Keratinocyte (primary cell): ENCODE measurements at regions not wholly inside any gene's neighbourhood (a gene's known extent, or its start where the extent isn't known, plus 50 kb on each side); places are given as distances from the start of the nearest gene placed in this dataset.

Experiments used
- DNase-seq: peaks from one replicate; pipeline ENCODE4 v3.0.0-alpha.2; 2011; ENCODE audit warnings: low read depth, missing footprints, low spot score
- FAIRE-seq: peaks from 2 replicates; lab custom pipeline; 2011; peaks lifted over from hg19 to GRCh38; lab: Jason Lieb, UNC
- H2AFZ ChIP-seq: 2 replicates; pipeline ENCODE4 v1.6.0; 2012; ENCODE audit warnings: low read length, control low read depth, inconsistent platforms; ENCODE audit not compliant: control insufficient read depth
- H3K27ac ChIP-seq: 2 replicates; pipeline ENCODE4 v1.5.1; 2011; ENCODE audit warnings: low read length; ENCODE audit not compliant: control insufficient read depth, insufficient read depth
- H3K27me3 ChIP-seq: 3 replicates; pipeline ENCODE4 v1.6.0; 2011; ENCODE audit warnings: low read length; ENCODE audit not compliant: control insufficient read depth, insufficient read depth; ENCODE audit errors: extremely low read depth
- H3K36me3 ChIP-seq, 2 experiments: 2 replicates in 1 of 2; 3 replicates in 1 of 2; pipeline ENCODE4 v1.5.1; 2011; ENCODE audit warnings: low read length in 2 of 2, mild to moderate bottlenecking in 1 of 2; ENCODE audit not compliant: control insufficient read depth in 2 of 2, insufficient read depth in 2 of 2; ENCODE audit errors: extremely low read depth in 1 of 2
- H3K4me1 ChIP-seq: 3 replicates; pipeline ENCODE4 v1.5.1; 2011; ENCODE audit warnings: low read length; ENCODE audit not compliant: control insufficient read depth, insufficient read depth; ENCODE audit errors: extremely low read depth
- H3K4me2 ChIP-seq: 3 replicates; pipeline ENCODE4 v1.6.0; 2011; ENCODE audit warnings: low read depth, low read length; ENCODE audit not compliant: control insufficient read depth, insufficient read depth; ENCODE audit errors: extremely low read depth
- H3K4me3 ChIP-seq, 3 experiments: fragments of 200-600 bp in 1 of 3; sonication (generic) in 1 of 3; 2 replicates in 2 of 3; 3 replicates in 1 of 3; pipeline ENCODE4 v1.5.1; 2011 to 2016; ENCODE audit warnings: low read length in 3 of 3, mild to moderate bottlenecking in 3 of 3, control low read depth in 2 of 3, inconsistent platforms in 1 of 3, low read depth in 1 of 3, mixed read lengths in 1 of 3, mixed run types in 1 of 3, moderate library complexity in 1 of 3; ENCODE audit not compliant: control insufficient read depth in 2 of 3, insufficient read depth in 2 of 3; ENCODE audit errors: extremely low read depth in 1 of 3
- H3K79me2 ChIP-seq: 2 replicates; pipeline ENCODE4 v1.6.0; 2012; ENCODE audit warnings: low read length; ENCODE audit not compliant: control insufficient read depth, insufficient read depth
- H3K9ac ChIP-seq: 3 replicates; pipeline ENCODE4 v1.6.0; 2011; ENCODE audit warnings: low read length; ENCODE audit not compliant: control insufficient read depth, insufficient read depth; ENCODE audit errors: extremely low read depth
- H3K9me1 ChIP-seq: 3 replicates; pipeline ENCODE4 v1.6.0; 2011; ENCODE audit warnings: low read length; ENCODE audit not compliant: control insufficient read depth, insufficient read depth; ENCODE audit errors: extremely low read depth
- H3K9me3 ChIP-seq: 2 replicates; pipeline ENCODE4 v1.5.1; 2012; ENCODE audit warnings: low read depth, low read length; ENCODE audit not compliant: control insufficient read depth
- H4K20me1 ChIP-seq: 3 replicates; pipeline ENCODE4 v1.6.0; 2011; ENCODE audit warnings: low read length; ENCODE audit not compliant: control insufficient read depth, insufficient read depth; ENCODE audit errors: extremely low read depth
- EZH2 ChIP-seq: IDR thresholded peaks from one replicate; pipeline ENCODE4 v1.6.1; 2012; ENCODE audit warnings: inconsistent platforms, mild to moderate bottlenecking, low read length, moderate library complexity
- dilution Hi-C: fragments of 300-500 bp; cut with MboI; formaldehyde crosslinking; loops from one replicate; pipeline ENCODE4 v1.7.0; 2020; ENCODE audit warnings: low sequenced_read_pairs; ENCODE audit not compliant: extremely low pct_ligation_motif_present
- TF ChIP-seq, protein P1 (sequence below), 3 experiments: IDR thresholded peaks in 1 of 3; conservative IDR thresholded peaks in 1 of 3; optimal IDR thresholded peaks in 1 of 3; 2 replicates in 2 of 3; 3 replicates in 1 of 3; pipeline versions ENCODE3 to v1.5.1; 2011; ENCODE audit warnings: low read length in 3 of 3, mild to moderate bottlenecking in 3 of 3, moderate library complexity in 2 of 3, control low read depth in 1 of 3, inconsistent platforms in 1 of 3; ENCODE audit not compliant: insufficient read depth in 2 of 3; ENCODE audit errors: extremely low read depth in 1 of 3

DNA sequence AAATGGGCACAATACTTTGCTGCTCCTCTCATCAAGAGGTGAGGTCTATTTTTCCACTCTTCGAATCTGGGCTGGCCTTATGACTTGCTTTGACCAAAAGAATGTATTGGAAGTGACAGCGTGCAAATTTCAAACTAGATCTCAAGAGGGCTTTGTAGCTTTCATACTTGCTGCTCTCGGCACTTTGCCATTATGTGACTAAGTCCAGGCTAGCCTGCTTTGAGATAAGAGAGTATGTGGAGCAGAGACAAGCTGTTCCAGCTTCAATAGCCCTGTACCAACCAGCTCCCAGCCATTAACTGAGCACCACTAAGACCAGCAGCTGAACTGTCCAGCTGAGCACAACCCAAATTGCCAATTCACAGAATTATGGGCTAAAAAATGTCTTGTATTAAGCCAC lies 124.6 kb downstream of the ACER2 start:
- Histone ChIP-seq H3K4me3 (no peak overlapping the region), H3K9me3 (no peaks in the 10 kb centered on the region), H2AFZ (no peak overlapping the region), H3K9ac (no peak overlapping the region), H3K4me1 (no peaks in the 10 kb centered on the region), H3K27me3 (no peaks in the 10 kb centered on the region), H3K27ac (no peak overlapping the region), H3K36me3 (no peaks in the 10 kb centered on the region), H3K79me2 (no peaks in the 10 kb centered on the region), H4K20me1 (no peaks in the 10 kb centered on the region), H3K4me2 (no peak overlapping the region), H3K9me1 (no peaks in the 10 kb centered on the region)
- FAIRE-seq (no peak), DNase-seq (no peak)
- TF ChIP-seq, protein P1, sequence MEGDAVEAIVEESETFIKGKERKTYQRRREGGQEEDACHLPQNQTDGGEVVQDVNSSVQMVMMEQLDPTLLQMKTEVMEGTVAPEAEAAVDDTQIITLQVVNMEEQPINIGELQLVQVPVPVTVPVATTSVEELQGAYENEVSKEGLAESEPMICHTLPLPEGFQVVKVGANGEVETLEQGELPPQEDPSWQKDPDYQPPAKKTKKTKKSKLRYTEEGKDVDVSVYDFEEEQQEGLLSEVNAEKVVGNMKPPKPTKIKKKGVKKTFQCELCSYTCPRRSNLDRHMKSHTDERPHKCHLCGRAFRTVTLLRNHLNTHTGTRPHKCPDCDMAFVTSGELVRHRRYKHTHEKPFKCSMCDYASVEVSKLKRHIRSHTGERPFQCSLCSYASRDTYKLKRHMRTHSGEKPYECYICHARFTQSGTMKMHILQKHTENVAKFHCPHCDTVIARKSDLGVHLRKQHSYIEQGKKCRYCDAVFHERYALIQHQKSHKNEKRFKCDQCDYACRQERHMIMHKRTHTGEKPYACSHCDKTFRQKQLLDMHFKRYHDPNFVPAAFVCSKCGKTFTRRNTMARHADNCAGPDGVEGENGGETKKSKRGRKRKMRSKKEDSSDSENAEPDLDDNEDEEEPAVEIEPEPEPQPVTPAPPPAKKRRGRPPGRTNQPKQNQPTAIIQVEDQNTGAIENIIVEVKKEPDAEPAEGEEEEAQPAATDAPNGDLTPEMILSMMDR (optimal IDR thresholded peaks at IDR 0.05 in 1 of 3, IDR thresholded peaks at IDR 0.05 in 1 of 3, conservative IDR thresholded peaks at IDR 0.05 in 1 of 3; ENCODE audit: extremely low read depth in 1 of 3, insufficient read depth in 2 of 3, low read length in 3 of 3): no peak
- TF ChIP-seq EZH2: no peak
- dilution Hi-C loops: no loop called here

DNA sequence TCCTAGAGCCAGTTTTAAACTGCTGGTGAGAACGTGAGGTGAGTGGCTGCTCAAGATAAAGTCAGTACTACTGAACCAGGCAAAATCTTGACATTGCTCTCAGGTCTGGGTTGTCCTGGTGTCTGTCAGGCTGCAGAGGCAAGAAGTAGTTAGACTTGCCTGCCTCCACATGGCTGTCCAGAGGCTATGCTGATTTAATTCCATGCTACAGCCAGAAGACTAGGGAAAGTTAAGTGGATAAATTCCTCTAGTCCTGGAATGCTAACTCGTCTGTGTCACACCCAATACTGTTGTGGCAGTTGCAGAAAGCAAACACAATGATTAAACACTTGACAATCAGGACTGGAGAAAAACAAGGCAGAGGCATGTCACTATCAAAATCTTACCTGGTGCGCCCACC lies 118.9 kb downstream of the ACER2 start:
- no peak overlapping the region for H3K27ac ChIP-seq
- no peaks in the 10 kb centered on the region for H3K36me3 ChIP-seq
- no peak overlapping the region for H3K4me2 ChIP-seq
- no peaks in the 10 kb centered on the region for H4K20me1 ChIP-seq
- H3K4me1 ChIP-seq: no peaks in the 10 kb centered on the region
- no peak overlapping the region for H2AFZ ChIP-seq
- FAIRE-seq: no peak
- H3K9me1 ChIP-seq: no peaks in the 10 kb centered on the region
- dilution Hi-C loops: no loop called here
- no peak for DNase-seq
- no peaks in the 10 kb centered on the region for H3K27me3 ChIP-seq
- no peaks in the 10 kb centered on the region for H3K9me3 ChIP-seq
- TF ChIP-seq, protein P1 (optimal IDR thresholded peaks at IDR 0.05 in 1 of 3, IDR thresholded peaks at IDR 0.05 in 1 of 3, conservative IDR thresholded peaks at IDR 0.05 in 1 of 3; ENCODE audit: extremely low read depth in 1 of 3, insufficient read depth in 2 of 3, low read length in 3 of 3): no peak
- no peak for TF ChIP-seq EZH2
- H3K4me3 ChIP-seq: no peak overlapping the region
- no peaks in the 10 kb centered on the region for H3K79me2 ChIP-seq
- H3K9ac ChIP-seq: no peak overlapping the region
